NCI-H1694 treated with DMSO at 0.1 percent for 48 hours (cell line): ENCODE measurements at regions not wholly inside any gene's neighbourhood (a gene's known extent, or its start where the extent isn't known, plus 50 kb on each side); places are given as distances from the start of the nearest gene placed in this dataset.

ENCODE experiments used
- DNase-seq: peaks from one replicate; lab custom pipeline; 2025; lab: John Stamatoyannopoulos, UW

GRCh38 chr6:91708534-91708933 is 1121.7 kb upstream of the MAP3K7 start:
- DNase-seq, result no peak

- no peak for DNase-seq
Measured at GRCh38 chr6:91705646-91706045, 1118.8 kb upstream of the MAP3K7 start.

GRCh38 chr6:91704531-91704930 is 1117.7 kb upstream of the MAP3K7 start:
- DNase-seq, result no peak

GRCh38 chr6:91697010-91697695 is 1110.3 kb upstream of the MAP3K7 start:
- no peak for DNase-seq

- no peak for DNase-seq
Measured at GRCh38 chr6:91695221-91695620, 1108.3 kb upstream of the MAP3K7 start.

- DNase-seq, result no peak
Measured at GRCh38 chr6:91694016-91694654, 1107.3 kb upstream of the MAP3K7 start.

- DNase-seq, result no peak
Measured at GRCh38 chr6:91691449-91691848, 1104.6 kb upstream of the MAP3K7 start.

- DNase-seq, result no peak
Measured at GRCh38 chr6:91683240-91683639, 1096.4 kb upstream of the MAP3K7 start.

- DNase-seq, result peak; percentile 32
Measured at GRCh38 chr6:91681296-91681695, 1094.4 kb upstream of the MAP3K7 start.

- no peak for DNase-seq
Measured at GRCh38 chr6:91678679-91679446, 1092.0 kb upstream of the MAP3K7 start.

- DNase-seq, result no peak
Measured at GRCh38 chr6:91672201-91672600, 1085.3 kb upstream of the MAP3K7 start.

GRCh38 chr6:91669871-91670268 is 1083.0 kb upstream of the MAP3K7 start:
- no peak for DNase-seq

- DNase-seq, result peak; percentile 66
Measured at GRCh38 chr6:91669154-91669870, 1082.4 kb upstream of the MAP3K7 start.

GRCh38 chr6:91667596-91667995 is 1080.7 kb upstream of the MAP3K7 start:
- no peak for DNase-seq

GRCh38 chr6:91664327-91664959 is 1077.6 kb upstream of the MAP3K7 start:
- DNase-seq, result no peak

- no peak for DNase-seq
Measured at GRCh38 chr6:91660893-91661292, 1074.0 kb upstream of the MAP3K7 start.

- peak; percentile 18 for DNase-seq
Measured at GRCh38 chr6:91659891-91660290, 1073.0 kb upstream of the MAP3K7 start.

- no peak for DNase-seq
Measured at GRCh38 chr6:91654793-91655192, 1067.9 kb upstream of the MAP3K7 start.

GRCh38 chr6:91654357-91654756 is 1067.5 kb upstream of the MAP3K7 start:
- DNase-seq, result no peak

- peak; percentile 29 for DNase-seq
Measured at GRCh38 chr6:91653895-91654294, 1067.0 kb upstream of the MAP3K7 start.

- peak; percentile 35 for DNase-seq
Measured at GRCh38 chr6:91653076-91653723, 1066.3 kb upstream of the MAP3K7 start.
